Body of pancreas (tissue), 4 donors: ENCODE measurements at regions not wholly inside any gene's neighbourhood (a gene's known extent, or its start where the extent isn't known, plus 50 kb on each side); places are given as distances from the start of the nearest gene placed in this dataset.

Experiments
- ATAC-seq: fragments of 150-250 bp; one replicate; pipeline ENCODE4 v1.9.1; 2016
- DNase-seq, 4 donors: peaks; one replicate each; pipeline ENCODE4 v3.0.0-alpha.2; 2019
- H3K27ac ChIP-seq, 4 donors: fragments of 200-600 bp; sonication (generic); 1 replicate in 3 of 4; 2 replicates in 1 of 4; pipeline versions ENCODE4 v1.5.1 to v1.6.1; 2016 to 2019; ENCODE audit warnings: mild to moderate bottlenecking in 1 of 4, mixed read lengths in 1 of 4, moderate library complexity in 1 of 4
- H3K27me3 ChIP-seq, 2 donors: fragments of 200-600 bp; sonication (generic); one replicate each; pipeline ENCODE4 v1.6.0; 2016; ENCODE audit warnings: mild to moderate bottlenecking in 1 of 2
- H3K36me3 ChIP-seq, 2 donors: fragments of 200-600 bp; sonication (generic); replicated peaks in 1 of 2; 2 replicates each; pipeline ENCODE4 v1.5.1; 2016; ENCODE audit warnings: low read depth in 2 of 2; ENCODE audit not compliant: insufficient read depth in 1 of 2
- H3K4me1 ChIP-seq: fragments of 200-600 bp; sonication (generic); one replicate; pipeline ENCODE4 v1.6.0; 2016
- H3K4me3 ChIP-seq, 2 donors: fragments of 200-600 bp; sonication (generic); 1 replicate in 1 of 2; 2 replicates in 1 of 2; pipeline ENCODE4 v1.5.1; 2016 to 2019
- H3K9me3 ChIP-seq, 3 donors: fragments of 200-600 bp; sonication (generic); 1 replicate in 2 of 3; 2 replicates in 1 of 3; pipeline ENCODE4 v1.5.1; 2016
- CTCF ChIP-seq, 7 experiments: fragments of 450-650 bp in 4 of 7; fragments of 200-600 bp in 3 of 7; sonication (generic) in 3 of 7; IDR thresholded peaks; one replicate each; pipeline ENCODE4 v1.5.1; 2016 to 2019; ENCODE audit warnings: antibody characterized with exemption in 7 of 7
- POLR2A ChIP-seq, 3 donors: fragments of 450-650 bp; IDR thresholded peaks; one replicate each; pipeline ENCODE4 v1.6.1; 2016; ENCODE audit warnings: antibody characterized with exemption in 3 of 3, mild to moderate bottlenecking in 2 of 3
- WGBS, 2 donors: methylation state at CpG; one replicate each; pipeline ENCODE4 v1.1.5; 2017; 5-methylcytosine and 5-hydroxymethylcytosine counted together
- intact Hi-C: fragments of 100-400 bp; cut with DNase I; formaldehyde crosslinking; loops from one replicate; pipeline ENCODE4 v1.15.1; 2023

- H3K4me1 ChIP-seq: no peaks in the 10 kb centered on the region
- 88 to 93% methylated on average over 2 of the region's 2 CpGs for WGBS, 2 donors
- no peaks in the 10 kb centered on the region for H3K9me3 ChIP-seq
- H3K4me3 ChIP-seq: no peak overlapping the region
- ATAC-seq: no peak
- intact Hi-C loops: no loop called here
- no peaks in the 10 kb centered on the region for H3K36me3 ChIP-seq
- DNase-seq: no peak
- H3K27ac ChIP-seq: no peak overlapping the region
- H3K27me3 ChIP-seq: no peaks in the 10 kb centered on the region
- TF ChIP-seq POLR2A (IDR thresholded peaks at IDR 0.05) (no peak), CTCF (IDR thresholded peaks at IDR 0.05) (no peak)
These were observed 277.7 kb downstream of the RNF144A start for GRCh38 chr2:7194950-7195349.

- Histone ChIP-seq H3K9me3 (no peaks in the 10 kb centered on the region), H3K27me3 (no peaks in the 10 kb centered on the region), H3K27ac (no peak overlapping the region), H3K4me1 (no peaks in the 10 kb centered on the region), H3K4me3 (no peak overlapping the region), H3K36me3 (no peaks in the 10 kb centered on the region)
- 81 to 93% methylated on average over 1 of the region's 1 CpG for WGBS, 2 donors
- intact Hi-C loops: no loop called here
- no peak for TF ChIP-seq POLR2A (IDR thresholded peaks at IDR 0.05)
- TF ChIP-seq CTCF (IDR thresholded peaks at IDR 0.05): no peak
- ATAC-seq (no peak), DNase-seq (no peak)
These were observed 279.7 kb downstream of the RNF144A start for GRCh38 chr2:7196883-7197282.

DNA sequence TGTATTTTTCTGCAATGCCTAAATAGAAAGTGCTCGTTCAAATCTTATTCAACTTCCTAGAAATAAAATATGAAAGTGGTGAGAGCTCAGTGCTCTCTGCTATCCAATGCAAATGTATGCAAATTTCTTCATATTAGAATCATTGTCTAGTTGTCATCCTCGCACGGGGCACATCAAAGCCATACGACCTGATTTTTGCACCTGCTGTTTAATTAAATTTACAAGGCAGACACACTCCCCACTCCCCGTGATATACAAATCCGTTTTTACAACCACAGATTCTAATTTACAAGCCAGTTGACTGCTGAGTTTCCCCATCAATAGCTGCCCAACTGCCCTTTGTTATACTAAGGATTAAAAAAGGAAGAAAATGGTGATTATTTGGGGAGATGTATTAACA lies 284.6 kb downstream of the RNF144A start:
- Histone ChIP-seq H3K4me1 (no peaks in the 10 kb centered on the region), H3K4me3 (no peak overlapping the region), H3K27me3 (no peaks in the 10 kb centered on the region), H3K36me3 (no peaks in the 10 kb centered on the region), H3K9me3 (no peaks in the 10 kb centered on the region), H3K27ac (no peak overlapping the region)
- 67 to 72% methylated on average over 6 of the region's 6 CpGs for WGBS, 2 donors
- intact Hi-C loops: loop anchor here (10.0 kb wide), 1 partner anchor 183 kb away; no protein-coding TSS in a partner anchor
- ATAC-seq (no peak), DNase-seq (no peak)
- TF ChIP-seq POLR2A (IDR thresholded peaks at IDR 0.05): no peak
- no peak for TF ChIP-seq CTCF (IDR thresholded peaks at IDR 0.05)

- TF ChIP-seq CTCF (IDR thresholded peaks at IDR 0.05) (peak; percentile 72 to 90 (median 84)), POLR2A (IDR thresholded peaks at IDR 0.05) (no peak)
- intact Hi-C loops: loop anchor here (10.0 kb wide), 1 partner anchor 182 kb away; no protein-coding TSS in a partner anchor
- Histone ChIP-seq H3K27ac (no peak overlapping the region), H3K4me1 (no peaks in the 10 kb centered on the region), H3K4me3 (no peak overlapping the region), H3K36me3 (no peaks in the 10 kb centered on the region), H3K27me3 (no peaks in the 10 kb centered on the region), H3K9me3 (no peaks in the 10 kb centered on the region)
- ATAC-seq (peak; percentile 65), DNase-seq (peak; percentile 55 to 68 (median 60))
- WGBS, 2 donors: 1 to 4% methylated on average over 4 of the region's 4 CpGs
These were observed 285.9 kb downstream of the RNF144A start for GRCh38 chr2:7203056-7203467.

DNA sequence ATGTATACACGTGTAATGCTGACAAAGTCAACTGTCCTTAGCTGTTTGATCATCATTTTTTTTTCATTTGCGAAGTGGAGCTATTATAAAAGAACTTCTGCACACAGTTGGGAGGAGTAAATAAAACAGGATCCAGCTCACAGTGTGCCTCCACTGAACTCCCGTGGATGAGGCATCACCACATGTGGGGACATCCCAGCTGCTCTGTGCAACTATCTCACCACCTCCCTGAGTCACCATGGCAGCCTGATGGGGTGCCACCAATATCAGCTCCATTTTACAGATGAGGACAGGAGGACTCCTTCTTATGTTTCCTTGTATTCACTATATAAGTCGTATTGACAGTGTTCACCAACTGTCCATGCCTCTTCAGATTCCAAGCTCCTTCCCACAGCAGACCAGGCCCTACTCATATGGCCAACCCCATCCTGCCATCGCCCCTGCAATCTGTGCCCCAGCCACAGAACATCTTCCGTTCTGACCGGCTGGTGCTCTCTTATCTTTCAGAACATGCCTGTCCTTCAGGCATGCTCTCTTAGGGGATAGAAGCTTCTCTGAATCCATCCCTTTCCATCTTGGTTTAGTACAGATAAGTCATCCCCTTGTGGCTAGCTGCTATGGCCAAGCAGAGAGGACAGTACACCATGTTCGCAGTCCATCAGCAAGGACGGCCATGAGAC lies 288.1 kb downstream of the RNF144A start:
- ATAC-seq: no peak
- intact Hi-C loops: loop anchor here (10.0 kb wide), 1 partner anchor 180 kb away; no protein-coding TSS in a partner anchor

More for the DNA sequence above, 288.1 kb downstream of the RNF144A start:
- no peak for DNase-seq
- no peak overlapping the region for H3K27ac ChIP-seq
- H3K36me3 ChIP-seq: no peaks in the 10 kb centered on the region
- H3K9me3 ChIP-seq: no peaks in the 10 kb centered on the region
- TF ChIP-seq POLR2A (IDR thresholded peaks at IDR 0.05) (no peak), CTCF (IDR thresholded peaks at IDR 0.05) (no peak)
- H3K4me1 ChIP-seq: peaks cover 5% of the 10 kb centered on the region
- H3K27me3 ChIP-seq: no peaks in the 10 kb centered on the region
- 84 to 88% methylated on average over 9 of the region's 9 CpGs for WGBS, 2 donors
- no peak overlapping the region for H3K4me3 ChIP-seq
